Astrocyte of the spinal cord (primary cell): ENCODE measurements at regions not wholly inside any gene's neighbourhood (a gene's known extent, or its start where the extent isn't known, plus 50 kb on each side); places are given as distances from the start of the nearest gene placed in this dataset.

Source experiments
- DNase-seq: peaks from one replicate; pipeline ENCODE4 v3.0.0; 2011; ENCODE audit warnings: low read depth, low spot score
- H3K4me3 ChIP-seq: 2 replicates; pipeline ENCODE4 v1.5.1; 2011; ENCODE audit warnings: low read depth, mild to moderate bottlenecking, low read length, moderate library complexity
- CTCF ChIP-seq: IDR thresholded peaks from 2 replicates; pipeline ENCODE4 v1.5.1; 2012; ENCODE audit warnings: low read depth, mild to moderate bottlenecking, low read length, inconsistent platforms
- in situ Hi-C: cut with HindIII; loops from 2 replicates; pipeline ENCODE4 v1.10.0; 2017; ENCODE audit warnings: low sequenced_read_pairs

GRCh38 chr13:40171566-40171965 is 494.9 kb downstream of the FOXO1 start:
- DNase-seq, result no peak
- H3K4me3 ChIP-seq, result no peak overlapping the region
- TF ChIP-seq CTCF, result no peak
- in situ Hi-C loops, result no loop called here

- DNase-seq, result no peak
- H3K4me3 ChIP-seq, result no peak overlapping the region
- in situ Hi-C loops, result no loop called here
- no peak for TF ChIP-seq CTCF
Measured at GRCh38 chr13:40172149-40172591, 494.3 kb downstream of the FOXO1 start.

- H3K4me3 ChIP-seq, result no peak overlapping the region
- TF ChIP-seq CTCF, result no peak
- no peak for DNase-seq
- in situ Hi-C loops, result no loop called here
Measured at GRCh38 chr13:40172878-40173277, 493.6 kb downstream of the FOXO1 start.

GRCh38 chr13:40175639-40176038 is 490.8 kb downstream of the FOXO1 start:
- H3K4me3 ChIP-seq, result no peak overlapping the region
- in situ Hi-C loops, result no loop called here
- TF ChIP-seq CTCF, result no peak
- no peak for DNase-seq

- in situ Hi-C loops, result no loop called here
- no peak overlapping the region for H3K4me3 ChIP-seq
- TF ChIP-seq CTCF, result no peak
- DNase-seq, result no peak
Measured at GRCh38 chr13:40176242-40176641, 490.2 kb downstream of the FOXO1 start.

- DNase-seq, result no peak
- no peak for TF ChIP-seq CTCF
- H3K4me3 ChIP-seq, result no peak overlapping the region
- in situ Hi-C loops, result no loop called here
Measured at GRCh38 chr13:40178130-40178529, 488.3 kb downstream of the FOXO1 start.
